ENCODE measurements at regions not wholly inside any gene's neighbourhood (a gene's known extent, or its start where the extent isn't known, plus 50 kb on each side); places are given as distances from the start of the nearest gene placed in this dataset.

GRCh38 chr5:119300311-119300670, 55.5 kb upstream of the TNFAIP8 start:
- FAIRE-seq (no peak), DNase-seq (ENCODE audit: low read depth in 1 of 2, low spot score in 2 of 2) (no peak)
- Histone ChIP-seq H3K9ac (replicated peaks in 1 of 4; ENCODE audit: extremely low read depth in 1 of 4, low read depth in 3 of 4, low read length in 3 of 4) (no peak overlapping the region), H2BK5ac (ENCODE audit: low read depth, low read length) (no peak overlapping the region), H2AFZ (ENCODE audit: low read length) (no peak overlapping the region), H3K9me3 (ENCODE audit: insufficient read depth in 2 of 2, low read depth in 1 of 2, low read length in 1 of 2) (peaks cover 4 to 9% of the 10 kb centered on the region in 2 experiments; a peak in 3 of 4 replicates), H3K27ac (ENCODE audit: low read depth, low read length) (no peak overlapping the region), H4K91ac (replicated peaks; ENCODE audit: insufficient read length, low read length) (no peak overlapping the region), H3K36me3 (ENCODE audit: control insufficient read depth in 2 of 4, insufficient read depth in 4 of 4, low read length in 3 of 4) (peaks cover 0 to 2% (median 0%) of the 10 kb centered on the region in 4 experiments; a peak in 1 of 8 replicates), H4K5ac (ENCODE audit: insufficient read length, low read depth, low read length) (no peak overlapping the region), H4K20me1 (replicated peaks in 1 of 2; ENCODE audit: control insufficient read depth in 1 of 2, insufficient read depth in 2 of 2, low read length in 2 of 2) (no peaks in the 10 kb centered on the region), H4K8ac (ENCODE audit: extremely low read depth, insufficient read depth, low read length) (no peak overlapping the region), H3K79me2 (ENCODE audit: control insufficient read depth in 1 of 2, insufficient read depth in 2 of 2, low read length in 2 of 2) (no peaks in the 10 kb centered on the region), H3K23ac (ENCODE audit: insufficient read length) (no peak overlapping the region), H3K4ac (replicated peaks; ENCODE audit: insufficient read length, low read depth, low read length) (no peak overlapping the region), H3K56ac (replicated peaks; ENCODE audit: insufficient read length, low read depth, low read length) (no peak overlapping the region), H3K23me2 (ENCODE audit: low read depth, low read length) (no peaks in the 10 kb centered on the region), H2AK5ac (ENCODE audit: low read depth, low read length) (no peak overlapping the region), H2BK120ac (replicated peaks; ENCODE audit: low read depth, low read length) (no peak overlapping the region), H3K79me1 (ENCODE audit: low read depth, low read length) (no peaks in the 10 kb centered on the region), H3K4me1 (replicated peaks in 1 of 4; ENCODE audit: control insufficient read depth in 3 of 4, insufficient read depth in 4 of 4, low read length in 3 of 4) (no peaks in the 10 kb centered on the region), H2BK20ac (ENCODE audit: low read length) (no peak overlapping the region), H3K18ac (ENCODE audit: extremely low read depth, low read length) (no peak overlapping the region), H3K4me2 (ENCODE audit: insufficient read depth in 1 of 2, low read depth in 2 of 2, low read length in 2 of 2) (no peak overlapping the region), H2BK12ac (ENCODE audit: low read depth, low read length) (no peak overlapping the region), H3K14ac (ENCODE audit: insufficient read length) (no peak overlapping the region), H2BK15ac (ENCODE audit: low read length) (no peak overlapping the region), H3K4me3 (ENCODE audit: extremely low read depth in 1 of 4, insufficient read depth in 2 of 4, low read depth in 3 of 4, low read length in 4 of 4) (no peak overlapping the region), H3K27me3 (replicated peaks in 1 of 4; ENCODE audit: control insufficient read depth in 3 of 4, extremely low read depth in 1 of 4, insufficient read depth in 3 of 4, low read length in 3 of 4) (peaks cover 0 to 1% (median 0%) of the 10 kb centered on the region in 4 experiments; a peak in 1 of 7 replicates)
- no peak for TF ChIP-seq FOSL1 (IDR thresholded peaks at IDR 0.05; ENCODE audit: insufficient read depth, low read depth, low read length)
- TF ChIP-seq CHD1 (IDR thresholded peaks at IDR 0.05; ENCODE audit: low read depth, low read length): no peak
- no peak for TF ChIP-seq KDM5A (IDR thresholded peaks at IDR 0.05; ENCODE audit: low read length)
- TF ChIP-seq TCF12 (IDR thresholded peaks at IDR 0.05; ENCODE audit: low read depth, low read length): no peak
- no peak for TF ChIP-seq EGR1 (IDR thresholded peaks at IDR 0.05; ENCODE audit: borderline replicate concordance, low read depth, low read length)
- no peak for TF ChIP-seq SIX5 (IDR thresholded peaks at IDR 0.05; ENCODE audit: low read depth, low read length)
- POLR2A ChIA-PET (ENCODE audit: partially characterized antibody): no interaction called here
- 92% methylated on average over 3 of the region's 3 CpGs; no CpG with 5 or more reads in 1 of the 2 experiments for WGBS, 2 experiments (ENCODE audit: extremely low coverage in 1 of 2, insufficient coverage in 1 of 2, insufficient read length in 1 of 2, insufficient replicate concordance in 2 of 2, low coverage in 1 of 2, low lambda C conversion rate in 2 of 2, missing lambda C conversion rate in 1 of 2)
- CTCF ChIA-PET (ENCODE audit: partially characterized antibody): interaction anchor here (1.1 to 1.2 kb wide), 2 partner anchors 15 to 112 kb away, joined by 3 to 4 read pairs; no protein-coding TSS in a partner anchor
